NCI-H226 (cell line): ENCODE measurements at regions not wholly inside any gene's neighbourhood (a gene's known extent, or its start where the extent isn't known, plus 50 kb on each side); places are given as distances from the start of the nearest gene placed in this dataset.

ENCODE experiments used
- DNase-seq: peaks from one replicate; pipeline ENCODE4 v3.0.0-alpha.2; 2015

- DNase-seq, result no peak
Measured at GRCh38 chr5:18051953-18052352, 417.7 kb downstream of the TAF11L14 start.

- DNase-seq, result no peak
Measured at GRCh38 chr5:18052569-18052968, 418.3 kb downstream of the TAF11L14 start.

GRCh38 chr5:18057725-18058124 is 423.5 kb downstream of the TAF11L14 start:
- no peak for DNase-seq

GRCh38 chr5:18067615-18068014 is 433.4 kb downstream of the TAF11L14 start:
- no peak for DNase-seq

GRCh38 chr5:18068826-18069225 is 434.6 kb downstream of the TAF11L14 start:
- DNase-seq, result no peak

GRCh38 chr5:18069790-18070189 is 435.5 kb downstream of the TAF11L14 start:
- no peak for DNase-seq

- no peak for DNase-seq
Measured at GRCh38 chr5:18072600-18072999, 438.3 kb downstream of the TAF11L14 start.

GRCh38 chr5:18074961-18075360 is 440.7 kb downstream of the TAF11L14 start:
- DNase-seq, result no peak

- DNase-seq, result no peak
Measured at GRCh38 chr5:18078157-18078556, 443.9 kb downstream of the TAF11L14 start.

- no peak for DNase-seq
Measured at GRCh38 chr5:18079831-18080230, 445.6 kb downstream of the TAF11L14 start.

- no peak for DNase-seq
Measured at GRCh38 chr5:18088020-18088579, 453.8 kb downstream of the TAF11L14 start.

GRCh38 chr5:18090177-18090576 is 455.9 kb downstream of the TAF11L14 start:
- no peak for DNase-seq

- no peak for DNase-seq
Measured at GRCh38 chr5:18091142-18091541, 456.9 kb downstream of the TAF11L14 start.

GRCh38 chr5:18091758-18092157 is 457.5 kb downstream of the TAF11L14 start:
- no peak for DNase-seq

GRCh38 chr5:18095061-18095460 is 460.8 kb downstream of the TAF11L14 start:
- no peak for DNase-seq

GRCh38 chr5:18097817-18098216 is 463.6 kb downstream of the TAF11L14 start:
- DNase-seq, result no peak

- no peak for DNase-seq
Measured at GRCh38 chr5:18098691-18099090, 464.4 kb downstream of the TAF11L14 start.

GRCh38 chr5:18099261-18099660 is 465.0 kb downstream of the TAF11L14 start:
- no peak for DNase-seq

GRCh38 chr5:18101532-18101931 is 467.3 kb downstream of the TAF11L14 start:
- DNase-seq, result no peak

GRCh38 chr5:18102733-18103132 is 468.5 kb downstream of the TAF11L14 start:
- no peak for DNase-seq

GRCh38 chr5:18105449-18105848 is 471.2 kb downstream of the TAF11L14 start:
- DNase-seq, result no peak

- DNase-seq, result no peak
Measured at GRCh38 chr5:18111906-18112465, 477.7 kb downstream of the TAF11L14 start.

- DNase-seq, result no peak
Measured at GRCh38 chr5:18113721-18114120, 479.5 kb downstream of the TAF11L14 start.

- no peak for DNase-seq
Measured at GRCh38 chr5:18114151-18114757, 480.0 kb downstream of the TAF11L14 start.

- no peak for DNase-seq
Measured at GRCh38 chr5:18117968-18118367, 483.7 kb downstream of the TAF11L14 start.
